Neural cell (in vitro differentiated cells): ENCODE measurements at regions not wholly inside any gene's neighbourhood (a gene's known extent, or its start where the extent isn't known, plus 50 kb on each side); places are given as distances from the start of the nearest gene placed in this dataset.

Experiments
- H2AFZ ChIP-seq: fragments of 200-600, 300-800 bp; sonication (generic), shearing (Covaris generic); 2 replicates; pipeline ENCODE4 v1.6.0; 2014; ENCODE audit warnings: low read depth, mild to moderate bottlenecking, antibody characterized with exemption, low read length, moderate library complexity
- H3F3A ChIP-seq: fragments of 200-600 bp; shearing (Covaris generic); 2 replicates; pipeline ENCODE4 v1.6.1; 2016; ENCODE audit warnings: mild to moderate bottlenecking, moderate library complexity, mixed read lengths, antibody characterized with exemption, low read length; ENCODE audit not compliant: insufficient read depth, poor library complexity, severe bottlenecking
- H3K27ac ChIP-seq: fragments of 200-600, 300-800 bp; sonication (generic), shearing (Covaris generic); 2 replicates; pipeline ENCODE4 v1.5.1; 2014; ENCODE audit warnings: mild to moderate bottlenecking, low read length, moderate library complexity
- H3K27me3 ChIP-seq: fragments of 300-800, 200-600 bp; sonication (generic), shearing (Covaris generic); 2 replicates; pipeline ENCODE4 v1.6.0; 2014; ENCODE audit warnings: mild to moderate bottlenecking, low read depth, low read length, moderate library complexity; ENCODE audit not compliant: insufficient read depth
- H3K36me3 ChIP-seq: fragments of 300-800, 200-600 bp; sonication (generic), shearing (Covaris generic); 2 replicates; pipeline ENCODE4 v1.5.1; 2014; ENCODE audit warnings: mild to moderate bottlenecking, antibody characterized with exemption, low read length, moderate library complexity; ENCODE audit not compliant: insufficient read depth
- H3K4me2 ChIP-seq: fragments of 300-800, 200-600 bp; sonication (generic), shearing (Covaris generic); 2 replicates; pipeline ENCODE4 v1.6.0; 2014; ENCODE audit warnings: mild to moderate bottlenecking, low read length
- H3K4me3 ChIP-seq: fragments of 300-800, 200-600 bp; sonication (generic), shearing (Covaris generic); 2 replicates; pipeline ENCODE4 v1.5.1; 2014; ENCODE audit warnings: mild to moderate bottlenecking, low read length, moderate library complexity
- H3K79me2 ChIP-seq: fragments of 200-600 bp; shearing (Covaris generic); replicated peaks from 2 replicates; pipeline ENCODE4 v1.6.0; 2014; ENCODE audit warnings: mild to moderate bottlenecking, low read length, moderate library complexity; ENCODE audit not compliant: insufficient read depth
- H3K9ac ChIP-seq: fragments of 300-800, 200-600 bp; sonication (generic), shearing (Covaris generic); 2 replicates; pipeline ENCODE4 v1.6.1; 2016; ENCODE audit warnings: mild to moderate bottlenecking, low read length, mixed read lengths
- H3K9me2 ChIP-seq: fragments of 200-600 bp; shearing (Covaris generic); 2 replicates; pipeline ENCODE4 v1.6.1; 2016; ENCODE audit warnings: mild to moderate bottlenecking, low read length, mixed read lengths; ENCODE audit not compliant: insufficient read depth
- H3K9me3 ChIP-seq: fragments of 200-600, 300-800 bp; sonication (generic), shearing (Covaris generic); 2 replicates; pipeline ENCODE4 v1.6.1; 2016; ENCODE audit warnings: mild to moderate bottlenecking, mixed run types, low read length, moderate library complexity, mixed read lengths
- H4K20me1 ChIP-seq: fragments of 200-600 bp; shearing (Covaris generic); 2 replicates; pipeline ENCODE4 v1.6.1; 2016; ENCODE audit warnings: mild to moderate bottlenecking, mixed run types; ENCODE audit not compliant: insufficient read depth
- CTCF ChIP-seq: fragments of 450-650 bp; IDR thresholded peaks from 2 replicates; pipeline ENCODE4 v1.5.1; 2014; ENCODE audit warnings: antibody characterized with exemption, mild to moderate bottlenecking, moderate library complexity; ENCODE audit not compliant: poor library complexity, severe bottlenecking
- EP300 ChIP-seq: fragments of 450-650 bp; conservative IDR thresholded peaks from 2 replicates; pipeline ENCODE4 v1.6.1; 2014; ENCODE audit warnings: antibody characterized with exemption, mild to moderate bottlenecking, moderate library complexity; ENCODE audit not compliant: poor library complexity, severe bottlenecking
- EZH2 ChIP-seq: fragments of 200-600, 300-800 bp; shearing (Covaris generic), sonication (generic); IDR thresholded peaks from 2 replicates; pipeline ENCODE4 v1.6.1; 2014; ENCODE audit warnings: antibody characterized with exemption, low read length, borderline replicate concordance, mild to moderate bottlenecking; ENCODE audit not compliant: insufficient read depth, poor library complexity, severe bottlenecking
- MXI1 ChIP-seq: fragments of 450-650 bp; conservative IDR thresholded peaks from 2 replicates; pipeline ENCODE4 v1.6.1; 2014; ENCODE audit warnings: antibody characterized with exemption, mild to moderate bottlenecking; ENCODE audit not compliant: poor library complexity, severe bottlenecking
- POLR2AphosphoS5 ChIP-seq: IDR thresholded peaks from 2 replicates; pipeline ENCODE4 v1.6.1; 2012
- RAD21 ChIP-seq: fragments of 450-650 bp; conservative IDR thresholded peaks from 2 replicates; pipeline ENCODE4 v1.6.1; 2014; ENCODE audit warnings: antibody characterized with exemption, mild to moderate bottlenecking, moderate library complexity
- REST ChIP-seq: IDR thresholded peaks from 2 replicates; pipeline ENCODE4 v1.6.1; 2012; ENCODE audit warnings: borderline replicate concordance
- SMC3 ChIP-seq: fragments of 450-650 bp; conservative IDR thresholded peaks from 2 replicates; pipeline ENCODE4 v1.6.1; 2014; ENCODE audit warnings: antibody characterized with exemption, mild to moderate bottlenecking, moderate library complexity; ENCODE audit not compliant: poor library complexity
- TAF1 ChIP-seq: IDR thresholded peaks from 2 replicates; pipeline ENCODE4 v1.6.1; 2012; ENCODE audit warnings: low read depth

- Histone ChIP-seq H3K27me3 (no peaks in the 10 kb centered on the region), H2AFZ (no peak overlapping the region), H3K4me2 (no peak overlapping the region), H3K27ac (no peak overlapping the region), H3K36me3 (no peaks in the 10 kb centered on the region), H3K9me2 (no peaks in the 10 kb centered on the region), H3K9ac (no peak overlapping the region), H3K4me3 (no peak overlapping the region), H3F3A (no peaks in the 10 kb centered on the region), H3K79me2 (no peaks in the 10 kb centered on the region), H4K20me1 (no peaks in the 10 kb centered on the region), H3K9me3 (no peaks in the 10 kb centered on the region)
- TF ChIP-seq RAD21, result no peak
- no peak for TF ChIP-seq SMC3
- TF ChIP-seq EP300, result no peak
- no peak for TF ChIP-seq CTCF
- TF ChIP-seq POLR2AphosphoS5, result no peak
- TF ChIP-seq TAF1, result no peak
- no peak for TF ChIP-seq EZH2
- TF ChIP-seq MXI1, result no peak
- TF ChIP-seq REST, result no peak
Measured at GRCh38 chr16:86384263-86384649, 126.1 kb upstream of the FOXF1 start.

GRCh38 chr16:86384980-86385379 is 125.3 kb upstream of the FOXF1 start:
- Histone ChIP-seq H3K9me2 (no peaks in the 10 kb centered on the region), H3K4me2 (no peak overlapping the region), H3K79me2 (no peaks in the 10 kb centered on the region), H3K9me3 (no peaks in the 10 kb centered on the region), H3K9ac (no peak overlapping the region), H3K27me3 (no peaks in the 10 kb centered on the region), H2AFZ (no peak overlapping the region), H3F3A (no peaks in the 10 kb centered on the region), H3K27ac (no peak overlapping the region), H3K36me3 (no peaks in the 10 kb centered on the region), H3K4me3 (no peak overlapping the region), H4K20me1 (no peaks in the 10 kb centered on the region)
- TF ChIP-seq MXI1 (no peak), EZH2 (no peak), POLR2AphosphoS5 (no peak), TAF1 (no peak), RAD21 (no peak), SMC3 (no peak)
